Erythroblast (primary cell): ENCODE measurements at regions not wholly inside any gene's neighbourhood (a gene's known extent, or its start where the extent isn't known, plus 50 kb on each side); places are given as distances from the start of the nearest gene placed in this dataset.
"Not testable (repeated sequence)": the region's sequence is repeated elsewhere in the genome, so short reads cannot be mapped to it uniquely, and the experiment has no call there.

Experiments
- DNase-seq, 2 experiments: peaks; one replicate each; lab custom pipeline; 2025; lab: John Stamatoyannopoulos, UW
- GATA1 ChIP-seq: IDR thresholded peaks from 2 replicates; pipeline ENCODE4 v1.6.1; 2011; ENCODE audit warnings: low read depth, mild to moderate bottlenecking, control low read depth, low read length, moderate library complexity
- POLR2A ChIP-seq: IDR thresholded peaks from 2 replicates; pipeline ENCODE4 v1.6.1; 2011; ENCODE audit warnings: mild to moderate bottlenecking, low read length

- DNase-seq = no peak
- TF ChIP-seq POLR2A (no peak), GATA1 (no peak)
These were observed 154.2 kb downstream of the ZFP64 start for GRCh38 chr20:52037370-52037769.

GRCh38 chr20:52035977-52036376 is 155.6 kb downstream of the ZFP64 start:
- no peak for TF ChIP-seq GATA1
- no peak for TF ChIP-seq POLR2A
- DNase-seq = no peak

- no peak for DNase-seq
- TF ChIP-seq POLR2A (no peak), GATA1 (no peak)
These were observed 156.1 kb downstream of the ZFP64 start for GRCh38 chr20:52035498-52035897.

- TF ChIP-seq POLR2A = no peak
- no peak for TF ChIP-seq GATA1
These were observed 157.0 kb downstream of the ZFP64 start for GRCh38 chr20:52034581-52034980.

GRCh38 chr20:52033313-52033712 is 158.3 kb downstream of the ZFP64 start:
- no peak for DNase-seq
- TF ChIP-seq GATA1 (no peak), POLR2A (no peak)

More at GRCh38 chr20:52034581-52034980, 157.0 kb downstream of the ZFP64 start:
- no peak for DNase-seq

GRCh38 chr20:52032304-52032683 is 159.3 kb downstream of the ZFP64 start:
- not testable (repeated sequence) for DNase-seq

GRCh38 chr20:52031563-52032303 is 159.8 kb downstream of the ZFP64 start:
- TF ChIP-seq POLR2A (no peak), GATA1 (no peak)
- DNase-seq = no peak

GRCh38 chr20:52031206-52031562 is 160.4 kb downstream of the ZFP64 start:
- DNase-seq = no peak
- TF ChIP-seq GATA1 (no peak), POLR2A (no peak)

- DNase-seq = not testable (repeated sequence)
These were observed 162.4 kb downstream of the ZFP64 start for GRCh38 chr20:52029129-52029528.

- no peak for DNase-seq
- TF ChIP-seq GATA1 (no peak), POLR2A (no peak)
These were observed 165.6 kb downstream of the ZFP64 start for GRCh38 chr20:52025938-52026337.

- DNase-seq = no peak
- TF ChIP-seq POLR2A = no peak
- no peak for TF ChIP-seq GATA1
These were observed 172.3 kb downstream of the ZFP64 start for GRCh38 chr20:52019313-52019712.

- TF ChIP-seq GATA1 (no peak), POLR2A (no peak)
- DNase-seq = no peak
These were observed 173.8 kb downstream of the ZFP64 start for GRCh38 chr20:52017669-52018317.

GRCh38 chr20:52016022-52016421 is 175.6 kb downstream of the ZFP64 start:
- no peak for TF ChIP-seq POLR2A
- no peak for TF ChIP-seq GATA1
- DNase-seq = no peak

GRCh38 chr20:52015155-52015554 is 176.4 kb downstream of the ZFP64 start:
- DNase-seq = no peak
- TF ChIP-seq GATA1 (no peak), POLR2A (no peak)

GRCh38 chr20:52012079-52012478 is 179.5 kb downstream of the ZFP64 start:
- no peak for DNase-seq
- TF ChIP-seq POLR2A (no peak), GATA1 (no peak)
